ENCODE measurements at regions not wholly inside any gene's neighbourhood (a gene's known extent, or its start where the extent isn't known, plus 50 kb on each side); places are given as distances from the start of the nearest gene placed in this dataset.

GRCh38 chrX:6986915-6987314 is 160.6 kb upstream of the STS start:
- no peak for TF ChIP-seq POLR2A (IDR thresholded peaks at IDR 0.05)
- no peak for TF ChIP-seq CTCF (IDR thresholded peaks at IDR 0.05)
- TF ChIP-seq EP300 (IDR thresholded peaks at IDR 0.05) = no peak

All from tibial nerve (tissue), 4 donors.